ENCODE measurements at regions not wholly inside any gene's neighbourhood (a gene's known extent, or its start where the extent isn't known, plus 50 kb on each side); places are given as distances from the start of the nearest gene placed in this dataset.

DNA sequence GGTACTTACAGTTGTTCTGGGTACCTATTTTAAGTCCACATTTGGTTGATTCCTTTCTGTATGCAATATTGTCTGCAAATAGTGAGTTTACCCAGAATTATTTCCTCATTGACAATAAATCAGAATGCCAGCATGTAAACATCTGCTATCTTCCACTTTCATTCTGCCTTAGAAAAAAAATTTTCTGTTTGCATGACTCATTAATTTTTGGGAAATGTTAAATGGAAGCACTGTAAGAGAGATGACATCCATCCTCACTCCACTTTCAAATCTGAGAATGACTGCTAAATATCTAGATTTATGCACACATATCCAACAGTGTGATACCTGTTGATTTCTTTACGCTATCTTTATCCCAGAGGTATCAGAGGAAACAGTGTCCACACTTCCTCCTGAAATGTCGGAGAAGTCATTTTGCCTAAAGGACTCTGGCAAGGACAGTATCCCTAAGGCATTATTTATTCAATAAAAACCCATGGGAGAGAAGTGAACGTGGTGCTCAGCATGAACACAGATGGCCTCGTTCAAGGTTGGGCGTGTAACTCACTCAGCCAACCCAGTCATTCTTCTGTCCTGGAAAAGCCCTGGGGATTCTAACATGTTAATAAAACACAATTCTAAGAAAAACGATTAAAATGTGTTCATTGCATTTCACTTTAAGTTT, 780.9 kb downstream of the QKI start:
- H3K9me3 ChIP-seq (ENCODE audit: control insufficient read depth, insufficient read depth, low read depth, low read length) = no peaks in the 10 kb centered on the region
- H3K4me1 ChIP-seq (ENCODE audit: control insufficient read depth, insufficient read depth, low read length) = peaks cover 9% of the 10 kb centered on the region; the same call in 1 of the 2 replicates

GRCh38 chr6:164188861-164189260, 774.3 kb downstream of the QKI start:
- no peak overlapping the region for H3K27ac ChIP-seq (ENCODE audit: low read depth, low read length)
- H3K4me3 ChIP-seq (ENCODE audit: low read depth, low read length) = no peak overlapping the region
- no peaks in the 10 kb centered on the region for H3K36me3 ChIP-seq (ENCODE audit: control insufficient read depth, insufficient read depth, low read length)
- no peaks in the 10 kb centered on the region for H3K27me3 ChIP-seq (ENCODE audit: control insufficient read depth, insufficient read depth, low read length)
- H3K9me3 ChIP-seq (ENCODE audit: control insufficient read depth, insufficient read depth, low read depth, low read length) = no peaks in the 10 kb centered on the region
- no peak overlapping the region for H3K9ac ChIP-seq (ENCODE audit: low read length)
- H3K4me1 ChIP-seq (ENCODE audit: control insufficient read depth, insufficient read depth, low read length) = peaks cover 4% of the 10 kb centered on the region; the same call in 1 of the 2 replicates

More for the DNA sequence above, 780.9 kb downstream of the QKI start:
- H3K36me3 ChIP-seq (ENCODE audit: control insufficient read depth, insufficient read depth, low read length) = no peaks in the 10 kb centered on the region
- H3K27ac ChIP-seq (ENCODE audit: low read depth, low read length) = no peak overlapping the region
- H3K27me3 ChIP-seq (ENCODE audit: control insufficient read depth, insufficient read depth, low read length) = no peaks in the 10 kb centered on the region
- H3K9ac ChIP-seq (ENCODE audit: low read length) = no peak overlapping the region
- no peak overlapping the region for H3K4me3 ChIP-seq (ENCODE audit: low read depth, low read length)

DNA sequence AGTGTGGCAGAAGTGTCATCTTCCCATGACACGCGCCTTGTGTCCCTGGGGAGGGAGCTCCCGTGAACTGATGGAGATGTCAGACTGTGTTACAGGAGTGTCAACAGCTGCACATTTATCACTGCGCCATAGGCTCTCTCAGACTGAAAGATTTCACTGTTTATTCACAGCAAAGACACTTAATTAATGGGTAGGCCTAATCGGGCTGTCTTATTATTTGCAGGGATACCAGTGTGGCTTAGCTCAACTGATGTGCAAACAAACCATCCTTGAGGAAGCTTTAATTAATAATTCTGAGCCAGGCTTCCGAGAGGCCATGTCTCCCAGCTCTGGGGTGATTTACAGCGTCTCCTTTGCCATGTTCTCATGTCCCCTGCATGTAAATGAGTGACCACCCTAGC, 771.0 kb downstream of the QKI start:
- no peaks in the 10 kb centered on the region for H3K36me3 ChIP-seq (ENCODE audit: control insufficient read depth, insufficient read depth, low read length)
- no peak overlapping the region for H3K4me3 ChIP-seq (ENCODE audit: low read depth, low read length)
- no peak overlapping the region for H3K27ac ChIP-seq (ENCODE audit: low read depth, low read length)
- no peaks in the 10 kb centered on the region; the same call in 1 of the 2 replicates for H3K4me1 ChIP-seq (ENCODE audit: control insufficient read depth, insufficient read depth, low read length)
- no peak overlapping the region for H3K9ac ChIP-seq (ENCODE audit: low read length)
- no peaks in the 10 kb centered on the region for H3K27me3 ChIP-seq (ENCODE audit: control insufficient read depth, insufficient read depth, low read length)
- H3K9me3 ChIP-seq (ENCODE audit: control insufficient read depth, insufficient read depth, low read depth, low read length) = 0 out of 2 replicates have a peak, but pooled peaks cover 3% of the 10 kb centered on the region

GRCh38 chr6:164184410-164184809, 769.9 kb downstream of the QKI start:
- Histone ChIP-seq H3K27me3 (ENCODE audit: control insufficient read depth, insufficient read depth, low read length) (no peaks in the 10 kb centered on the region), H3K9me3 (ENCODE audit: control insufficient read depth, insufficient read depth, low read depth, low read length) (0 out of 2 replicates have a peak, but pooled peaks cover 3% of the 10 kb centered on the region), H3K4me1 (ENCODE audit: control insufficient read depth, insufficient read depth, low read length) (no peaks in the 10 kb centered on the region; the same call in 1 of the 2 replicates), H3K27ac (ENCODE audit: low read depth, low read length) (no peak overlapping the region), H3K36me3 (ENCODE audit: control insufficient read depth, insufficient read depth, low read length) (no peaks in the 10 kb centered on the region), H3K9ac (ENCODE audit: low read length) (no peak overlapping the region), H3K4me3 (ENCODE audit: low read depth, low read length) (no peak overlapping the region)

DNA sequence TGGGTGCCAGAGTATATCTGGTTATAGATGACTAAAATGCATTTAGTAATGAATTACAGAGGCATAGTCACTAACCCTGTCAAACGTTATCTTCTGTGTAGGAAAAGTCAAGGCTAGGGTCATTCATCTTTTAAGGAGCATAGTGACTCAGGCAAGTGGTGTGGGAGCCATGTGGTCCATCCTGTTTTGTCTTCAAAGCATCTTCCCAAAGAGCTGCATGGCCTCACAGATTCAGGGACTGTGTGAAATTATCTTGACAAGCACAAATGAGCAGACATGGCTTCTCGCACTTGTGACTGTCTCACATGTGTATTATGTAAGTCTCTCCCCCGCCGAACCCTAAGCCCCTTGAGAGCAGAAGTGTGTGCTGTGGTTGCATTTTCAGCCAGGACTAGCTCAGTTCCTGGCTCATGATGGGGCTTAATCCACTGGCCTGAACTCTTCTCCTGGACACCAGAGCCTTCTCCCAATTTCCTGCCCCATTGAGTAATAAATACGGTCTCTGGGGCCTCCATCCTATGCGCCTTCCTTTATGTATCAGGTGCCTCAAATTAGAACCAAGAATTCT, 769.1 kb downstream of the QKI start:
- Histone ChIP-seq H3K9ac (ENCODE audit: low read length) (no peak overlapping the region), H3K27me3 (ENCODE audit: control insufficient read depth, insufficient read depth, low read length) (no peaks in the 10 kb centered on the region), H3K36me3 (ENCODE audit: control insufficient read depth, insufficient read depth, low read length) (no peaks in the 10 kb centered on the region), H3K27ac (ENCODE audit: low read depth, low read length) (no peak overlapping the region), H3K4me3 (ENCODE audit: low read depth, low read length) (no peak overlapping the region), H3K9me3 (ENCODE audit: control insufficient read depth, insufficient read depth, low read depth, low read length) (0 out of 2 replicates have a peak, but pooled peaks cover 3% of the 10 kb centered on the region), H3K4me1 (ENCODE audit: control insufficient read depth, insufficient read depth, low read length) (no peaks in the 10 kb centered on the region; the same call in 1 of the 2 replicates)

- H3K4me1 ChIP-seq (ENCODE audit: control insufficient read depth, insufficient read depth, low read length) = no peaks in the 10 kb centered on the region; the same call in 1 of the 2 replicates
- peaks cover 4% of the 10 kb centered on the region; the same call in 1 of the 2 replicates for H3K9me3 ChIP-seq (ENCODE audit: control insufficient read depth, insufficient read depth, low read depth, low read length)
- no peaks in the 10 kb centered on the region for H3K27me3 ChIP-seq (ENCODE audit: control insufficient read depth, insufficient read depth, low read length)
- no peak overlapping the region for H3K4me3 ChIP-seq (ENCODE audit: low read depth, low read length)
- H3K9ac ChIP-seq (ENCODE audit: low read length) = no peak overlapping the region
- no peak overlapping the region for H3K27ac ChIP-seq (ENCODE audit: low read depth, low read length)
- H3K36me3 ChIP-seq (ENCODE audit: control insufficient read depth, insufficient read depth, low read length) = no peaks in the 10 kb centered on the region
Measured at GRCh38 chr6:164178679-164179332, 764.3 kb downstream of the QKI start.

DNA sequence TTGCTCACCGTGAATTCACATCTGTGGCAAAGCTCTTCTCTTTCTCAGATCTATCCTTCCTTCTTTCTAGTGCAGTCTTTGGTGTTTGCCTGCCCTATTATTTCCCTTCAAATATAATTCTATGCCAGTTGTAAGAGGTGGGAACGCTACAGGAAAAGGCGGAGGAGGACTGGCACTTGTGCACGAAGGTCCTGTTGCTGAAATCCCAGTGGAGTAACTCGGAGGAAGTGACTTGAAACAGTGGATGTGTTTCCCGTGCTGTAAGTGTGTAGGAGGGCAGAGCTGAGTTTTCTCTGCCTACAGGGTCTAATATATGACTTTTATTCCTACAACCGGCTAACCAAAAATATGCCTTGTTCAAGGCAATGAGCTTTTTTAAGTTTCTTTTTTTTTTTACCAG, 754.8 kb downstream of the QKI start:
- no peaks in the 10 kb centered on the region for H3K36me3 ChIP-seq (ENCODE audit: control insufficient read depth, insufficient read depth, low read length)
- H3K4me3 ChIP-seq (ENCODE audit: low read depth, low read length) = no peak overlapping the region
- no peak overlapping the region for H3K9ac ChIP-seq (ENCODE audit: low read length)
- peaks cover 12% of the 10 kb centered on the region for H3K4me1 ChIP-seq (ENCODE audit: control insufficient read depth, insufficient read depth, low read length)
- no peak overlapping the region for H3K27ac ChIP-seq (ENCODE audit: low read depth, low read length)
- H3K9me3 ChIP-seq (ENCODE audit: control insufficient read depth, insufficient read depth, low read depth, low read length) = peaks cover 6% of the 10 kb centered on the region; the same call in 1 of the 2 replicates
- H3K27me3 ChIP-seq (ENCODE audit: control insufficient read depth, insufficient read depth, low read length) = no peaks in the 10 kb centered on the region

GRCh38 chr6:164168595-164168994, 754.1 kb downstream of the QKI start:
- H3K36me3 ChIP-seq (ENCODE audit: control insufficient read depth, insufficient read depth, low read length) = no peaks in the 10 kb centered on the region
- peaks cover 12% of the 10 kb centered on the region for H3K4me1 ChIP-seq (ENCODE audit: control insufficient read depth, insufficient read depth, low read length)
- no peak overlapping the region for H3K4me3 ChIP-seq (ENCODE audit: low read depth, low read length)
- no peak overlapping the region for H3K27ac ChIP-seq (ENCODE audit: low read depth, low read length)
- H3K9me3 ChIP-seq (ENCODE audit: control insufficient read depth, insufficient read depth, low read depth, low read length) = peaks cover 3% of the 10 kb centered on the region; the same call in 1 of the 2 replicates
- H3K9ac ChIP-seq (ENCODE audit: low read length) = no peak overlapping the region
- no peaks in the 10 kb centered on the region for H3K27me3 ChIP-seq (ENCODE audit: control insufficient read depth, insufficient read depth, low read length)

GRCh38 chr6:164167873-164168405, 753.4 kb downstream of the QKI start:
- no peak overlapping the region for H3K27ac ChIP-seq (ENCODE audit: low read depth, low read length)
- H3K4me1 ChIP-seq (ENCODE audit: control insufficient read depth, insufficient read depth, low read length) = peaks cover 12% of the 10 kb centered on the region
- no peaks in the 10 kb centered on the region for H3K27me3 ChIP-seq (ENCODE audit: control insufficient read depth, insufficient read depth, low read length)
- no peaks in the 10 kb centered on the region for H3K9me3 ChIP-seq (ENCODE audit: control insufficient read depth, insufficient read depth, low read depth, low read length)
- H3K4me3 ChIP-seq (ENCODE audit: low read depth, low read length) = no peak overlapping the region
- H3K9ac ChIP-seq (ENCODE audit: low read length) = no peak overlapping the region
- no peaks in the 10 kb centered on the region for H3K36me3 ChIP-seq (ENCODE audit: control insufficient read depth, insufficient read depth, low read length)

GRCh38 chr6:164166996-164167395, 752.5 kb downstream of the QKI start:
- Histone ChIP-seq H3K9me3 (ENCODE audit: control insufficient read depth, insufficient read depth, low read depth, low read length) (peaks cover 3% of the 10 kb centered on the region; the same call in 1 of the 2 replicates), H3K36me3 (ENCODE audit: control insufficient read depth, insufficient read depth, low read length) (no peaks in the 10 kb centered on the region), H3K4me3 (ENCODE audit: low read depth, low read length) (no peak overlapping the region), H3K4me1 (ENCODE audit: control insufficient read depth, insufficient read depth, low read length) (peaks cover 12% of the 10 kb centered on the region), H3K27me3 (ENCODE audit: control insufficient read depth, insufficient read depth, low read length) (no peaks in the 10 kb centered on the region), H3K27ac (ENCODE audit: low read depth, low read length) (no peak overlapping the region), H3K9ac (ENCODE audit: low read length) (no peak overlapping the region)

DNA sequence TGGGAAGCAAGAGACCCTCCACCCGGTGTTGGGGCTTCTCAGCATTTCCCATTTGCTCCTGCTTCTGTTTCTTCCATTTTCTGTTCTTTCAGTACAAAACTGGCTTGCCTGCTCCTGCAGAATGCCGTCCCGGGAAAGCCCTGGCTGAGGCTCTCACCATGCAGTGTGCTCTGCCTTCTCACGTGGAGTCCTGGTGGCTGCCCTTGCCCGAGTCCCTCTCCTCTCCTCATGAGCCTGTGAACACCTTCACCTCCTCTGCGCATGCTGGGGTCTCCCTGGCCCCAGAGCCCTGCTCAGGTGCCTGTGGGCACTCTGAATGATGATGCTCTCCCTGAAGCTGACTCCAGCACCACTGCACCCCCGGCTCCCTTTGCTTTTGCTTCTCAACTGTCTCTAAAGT, 752.0 kb downstream of the QKI start:
- no peaks in the 10 kb centered on the region for H3K36me3 ChIP-seq (ENCODE audit: control insufficient read depth, insufficient read depth, low read length)
- peaks cover 5% of the 10 kb centered on the region; the same call in 1 of the 2 replicates for H3K9me3 ChIP-seq (ENCODE audit: control insufficient read depth, insufficient read depth, low read depth, low read length)
- peaks cover 12% of the 10 kb centered on the region for H3K4me1 ChIP-seq (ENCODE audit: control insufficient read depth, insufficient read depth, low read length)
- H3K27ac ChIP-seq (ENCODE audit: low read depth, low read length) = no peak overlapping the region
- no peak overlapping the region for H3K9ac ChIP-seq (ENCODE audit: low read length)
- H3K27me3 ChIP-seq (ENCODE audit: control insufficient read depth, insufficient read depth, low read length) = no peaks in the 10 kb centered on the region
- no peak overlapping the region for H3K4me3 ChIP-seq (ENCODE audit: low read depth, low read length)
